NB4 (cell line): ENCODE measurements at regions not wholly inside any gene's neighbourhood (a gene's known extent, or its start where the extent isn't known, plus 50 kb on each side); places are given as distances from the start of the nearest gene placed in this dataset.

Experiments used
- MYC ChIP-seq: IDR thresholded peaks from 2 replicates; pipeline ENCODE4 v1.6.1; 2011; ENCODE audit warnings: low read depth, low read length
- TF ChIP-seq, protein P1 (sequence below): IDR thresholded peaks from one replicate; pipeline ENCODE4 v1.5.1; 2012; ENCODE audit warnings: low read depth, low read length
- TF ChIP-seq, protein P2 (sequence below): IDR thresholded peaks from 2 replicates; pipeline ENCODE4 v1.6.1; 2011; ENCODE audit warnings: low read depth, low read length

DNA sequence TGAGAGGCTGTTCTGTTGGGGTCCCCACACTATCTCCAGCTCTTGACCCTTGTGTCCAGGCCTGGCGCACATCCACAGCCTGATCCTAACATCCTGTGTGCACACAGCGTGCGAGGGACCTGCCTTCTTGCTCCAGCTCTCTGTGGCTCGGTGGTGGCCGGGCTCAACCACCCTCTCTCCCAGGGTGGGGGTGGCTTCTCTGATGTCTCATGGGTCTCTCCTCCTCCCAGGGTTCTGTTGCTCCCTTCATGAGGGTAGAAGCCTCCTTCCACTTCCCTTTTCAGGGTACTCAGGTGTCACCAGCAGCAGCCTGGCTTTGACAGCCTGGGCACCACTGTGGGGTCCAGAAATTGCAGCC, 196.9 kb upstream of the RAB6C start:
- TF ChIP-seq MYC: no peak
- TF ChIP-seq, protein P1, sequence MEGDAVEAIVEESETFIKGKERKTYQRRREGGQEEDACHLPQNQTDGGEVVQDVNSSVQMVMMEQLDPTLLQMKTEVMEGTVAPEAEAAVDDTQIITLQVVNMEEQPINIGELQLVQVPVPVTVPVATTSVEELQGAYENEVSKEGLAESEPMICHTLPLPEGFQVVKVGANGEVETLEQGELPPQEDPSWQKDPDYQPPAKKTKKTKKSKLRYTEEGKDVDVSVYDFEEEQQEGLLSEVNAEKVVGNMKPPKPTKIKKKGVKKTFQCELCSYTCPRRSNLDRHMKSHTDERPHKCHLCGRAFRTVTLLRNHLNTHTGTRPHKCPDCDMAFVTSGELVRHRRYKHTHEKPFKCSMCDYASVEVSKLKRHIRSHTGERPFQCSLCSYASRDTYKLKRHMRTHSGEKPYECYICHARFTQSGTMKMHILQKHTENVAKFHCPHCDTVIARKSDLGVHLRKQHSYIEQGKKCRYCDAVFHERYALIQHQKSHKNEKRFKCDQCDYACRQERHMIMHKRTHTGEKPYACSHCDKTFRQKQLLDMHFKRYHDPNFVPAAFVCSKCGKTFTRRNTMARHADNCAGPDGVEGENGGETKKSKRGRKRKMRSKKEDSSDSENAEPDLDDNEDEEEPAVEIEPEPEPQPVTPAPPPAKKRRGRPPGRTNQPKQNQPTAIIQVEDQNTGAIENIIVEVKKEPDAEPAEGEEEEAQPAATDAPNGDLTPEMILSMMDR: no peak
- TF ChIP-seq, protein P2, sequence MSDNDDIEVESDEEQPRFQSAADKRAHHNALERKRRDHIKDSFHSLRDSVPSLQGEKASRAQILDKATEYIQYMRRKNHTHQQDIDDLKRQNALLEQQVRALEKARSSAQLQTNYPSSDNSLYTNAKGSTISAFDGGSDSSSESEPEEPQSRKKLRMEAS: no peak
